ENCODE measurements at regions not wholly inside any gene's neighbourhood (a gene's known extent, or its start where the extent isn't known, plus 50 kb on each side); places are given as distances from the start of the nearest gene placed in this dataset.
"Not testable (repeated sequence)": the region's sequence is repeated elsewhere in the genome, so short reads cannot be mapped to it uniquely, and the experiment has no call there.

- Mint-ChIP-seq H3K9me3 (peaks cover 0 to 25% (median 8%) of the 10 kb centered on the region in 11 donors), H3K27me3 (peaks cover 0 to 12% (median 0%) of the 10 kb centered on the region in 5 donors)
- POLR2A ChIA-PET; H3K4me3 ChIP-seq (ENCODE audit: low read length); DNase-seq; H3K9me3 ChIP-seq (ENCODE audit: control insufficient read depth in 2 of 3, low read length in 3 of 3); H3K4me3 Mint-ChIP-seq; H3K36me3 Mint-ChIP-seq; ATAC-seq; H3K36me3 ChIP-seq (ENCODE audit: control insufficient read depth in 2 of 3, insufficient read depth in 3 of 3, low read length in 3 of 3); H3K27ac ChIP-seq (ENCODE audit: low read depth, low read length); intact Hi-C loops (cut with micrococcal nuclease); H3K27ac Mint-ChIP-seq; H3K27me3 ChIP-seq (ENCODE audit: control insufficient read depth in 2 of 2, insufficient read depth in 2 of 2, low read length in 2 of 2); H3K4me1 ChIP-seq (ENCODE audit: control insufficient read depth in 2 of 2, insufficient read depth in 2 of 2, low read length in 2 of 2); H3K4me1 Mint-ChIP-seq: not testable (repeated sequence)
- CTCF ChIA-PET, result interaction anchor here (0.6 kb wide), 1 partner anchor 13 kb away, joined by 3 read pairs; no protein-coding TSS in a partner anchor
Measured at GRCh38 chr13:48835326-48835725, 140.4 kb upstream of the FNDC3A start.

- Histone ChIP-seq H3K4me1 (ENCODE audit: control insufficient read depth in 2 of 2, insufficient read depth in 2 of 2, low read length in 2 of 2) (no peaks in the 10 kb centered on the region), H3K36me3 (ENCODE audit: control insufficient read depth in 2 of 3, insufficient read depth in 3 of 3, low read length in 3 of 3) (no peaks in the 10 kb centered on the region), H3K4me3 (ENCODE audit: low read length) (no peak overlapping the region), H3K9me3 (ENCODE audit: control insufficient read depth in 2 of 3, low read length in 3 of 3) (no peaks in the 10 kb centered on the region), H3K27me3 (ENCODE audit: control insufficient read depth in 2 of 2, insufficient read depth in 2 of 2, low read length in 2 of 2) (no peaks in the 10 kb centered on the region), H3K27ac (ENCODE audit: low read depth, low read length) (no peak overlapping the region)
- no peak overlapping the region for H3K27ac Mint-ChIP-seq
- intact Hi-C loops (cut with micrococcal nuclease), result no loop called here
- no peaks in the 10 kb centered on the region for H3K4me1 Mint-ChIP-seq
- ATAC-seq (no peak), DNase-seq (no peak)
- peaks cover 0 to 24% (median 4%) of the 10 kb centered on the region in 11 donors for H3K9me3 Mint-ChIP-seq
- ChIA-PET CTCF (no interaction called here), POLR2A (no interaction called here)
- peaks cover 0 to 4% (median 3%) of the 10 kb centered on the region in 5 donors for H3K36me3 Mint-ChIP-seq
- peaks cover 0 to 12% (median 0%) of the 10 kb centered on the region in 5 donors for H3K27me3 Mint-ChIP-seq
- no peak overlapping the region for H3K4me3 Mint-ChIP-seq
Measured at GRCh38 chr13:48838193-48838973, 137.3 kb upstream of the FNDC3A start.

GRCh38 chr13:48839171-48839570 lies 136.5 kb upstream of the FNDC3A start:
- H3K27me3 Mint-ChIP-seq, result peaks cover 0 to 12% (median 0%) of the 10 kb centered on the region in 5 donors
- no peaks in the 10 kb centered on the region for H3K4me1 Mint-ChIP-seq
- H3K27ac ChIP-seq (ENCODE audit: low read depth, low read length), result no peak overlapping the region
- H3K9me3 ChIP-seq (ENCODE audit: control insufficient read depth in 2 of 3, low read length in 3 of 3), result no peaks in the 10 kb centered on the region
- H3K4me3 Mint-ChIP-seq, result no peak overlapping the region
- POLR2A ChIA-PET, result no interaction called here
- peaks cover 0 to 18% (median 3%) of the 10 kb centered on the region in 11 donors for H3K9me3 Mint-ChIP-seq
- no peaks in the 10 kb centered on the region for H3K4me1 ChIP-seq (ENCODE audit: control insufficient read depth in 2 of 2, insufficient read depth in 2 of 2, low read length in 2 of 2)
- CTCF ChIA-PET, result no interaction called here
- H3K36me3 Mint-ChIP-seq, result peaks cover 0 to 4% (median 3%) of the 10 kb centered on the region in 5 donors
- intact Hi-C loops (cut with micrococcal nuclease), result no loop called here
- no peak overlapping the region for H3K4me3 ChIP-seq (ENCODE audit: low read length)
- H3K27me3 ChIP-seq (ENCODE audit: control insufficient read depth in 2 of 2, insufficient read depth in 2 of 2, low read length in 2 of 2), result no peaks in the 10 kb centered on the region
- H3K27ac Mint-ChIP-seq, result no peak overlapping the region
- H3K36me3 ChIP-seq (ENCODE audit: control insufficient read depth in 2 of 3, insufficient read depth in 3 of 3, low read length in 3 of 3), result no peaks in the 10 kb centered on the region
- no peak for ATAC-seq
- no peak for DNase-seq

GRCh38 chr13:48840366-48840765 lies 135.3 kb upstream of the FNDC3A start:
- POLR2A ChIA-PET, result no interaction called here
- peaks cover 0 to 4% (median 0%) of the 10 kb centered on the region in 5 donors for H3K36me3 Mint-ChIP-seq
- ATAC-seq, result no peak
- CTCF ChIA-PET, result no interaction called here
- Histone ChIP-seq H3K4me1 (ENCODE audit: control insufficient read depth in 2 of 2, insufficient read depth in 2 of 2, low read length in 2 of 2) (no peaks in the 10 kb centered on the region), H3K36me3 (ENCODE audit: control insufficient read depth in 2 of 3, insufficient read depth in 3 of 3, low read length in 3 of 3) (no peaks in the 10 kb centered on the region), H3K27ac (ENCODE audit: low read depth, low read length) (no peak overlapping the region), H3K9me3 (ENCODE audit: control insufficient read depth in 2 of 3, low read length in 3 of 3) (no peaks in the 10 kb centered on the region), H3K27me3 (ENCODE audit: control insufficient read depth in 2 of 2, insufficient read depth in 2 of 2, low read length in 2 of 2) (no peaks in the 10 kb centered on the region), H3K4me3 (ENCODE audit: low read length) (no peak overlapping the region)
- H3K27me3 Mint-ChIP-seq, result peaks cover 0 to 12% (median 0%) of the 10 kb centered on the region in 5 donors
- intact Hi-C loops (cut with micrococcal nuclease), result no loop called here
- DNase-seq, result no peak
- no peak overlapping the region for H3K4me3 Mint-ChIP-seq
- no peak overlapping the region for H3K27ac Mint-ChIP-seq
- H3K9me3 Mint-ChIP-seq, result peaks cover 0 to 8% (median 0%) of the 10 kb centered on the region in 11 donors
- H3K4me1 Mint-ChIP-seq, result no peaks in the 10 kb centered on the region

GRCh38 chr13:48842316-48842715 lies 133.4 kb upstream of the FNDC3A start:
- no peaks in the 10 kb centered on the region for H3K36me3 Mint-ChIP-seq
- no peak overlapping the region for H3K27ac Mint-ChIP-seq
- Histone ChIP-seq H3K36me3 (ENCODE audit: control insufficient read depth in 2 of 3, insufficient read depth in 3 of 3, low read length in 3 of 3) (no peaks in the 10 kb centered on the region), H3K27me3 (ENCODE audit: control insufficient read depth in 2 of 2, insufficient read depth in 2 of 2, low read length in 2 of 2) (no peaks in the 10 kb centered on the region), H3K4me3 (ENCODE audit: low read length) (no peak overlapping the region), H3K27ac (ENCODE audit: low read depth, low read length) (no peak overlapping the region), H3K4me1 (ENCODE audit: control insufficient read depth in 2 of 2, insufficient read depth in 2 of 2, low read length in 2 of 2) (no peaks in the 10 kb centered on the region), H3K9me3 (ENCODE audit: control insufficient read depth in 2 of 3, low read length in 3 of 3) (no peaks in the 10 kb centered on the region)
- H3K4me1 Mint-ChIP-seq, result no peaks in the 10 kb centered on the region
- CTCF ChIA-PET, result no interaction called here
- POLR2A ChIA-PET, result interaction anchor here (1.1 kb wide), 1 partner anchor 114 kb away, joined by 3 read pairs; no protein-coding TSS in a partner anchor
- H3K4me3 Mint-ChIP-seq, result no peak overlapping the region
- no peak for ATAC-seq
- intact Hi-C loops (cut with micrococcal nuclease), result no loop called here
- no peaks in the 10 kb centered on the region for H3K9me3 Mint-ChIP-seq
- DNase-seq, result no peak
- peaks cover 0 to 12% (median 0%) of the 10 kb centered on the region in 5 donors for H3K27me3 Mint-ChIP-seq

- CTCF ChIA-PET, result no interaction called here
- no peaks in the 10 kb centered on the region for H3K4me1 Mint-ChIP-seq
- POLR2A ChIA-PET, result no interaction called here
Measured at GRCh38 chr13:48843630-48844380, 131.9 kb upstream of the FNDC3A start.

More at GRCh38 chr13:48843630-48844380, 131.9 kb upstream of the FNDC3A start:
- no peak for ATAC-seq
- H3K27ac ChIP-seq (ENCODE audit: low read depth, low read length), result no peak overlapping the region
- H3K9me3 ChIP-seq (ENCODE audit: control insufficient read depth in 2 of 3, low read length in 3 of 3), result no peaks in the 10 kb centered on the region
- DNase-seq, result no peak
- Mint-ChIP-seq H3K9me3 (no peaks in the 10 kb centered on the region), H3K4me3 (no peak overlapping the region), H3K27ac (no peak overlapping the region), H3K27me3 (peaks cover 0 to 9% (median 0%) of the 10 kb centered on the region in 5 donors), H3K36me3 (no peaks in the 10 kb centered on the region)
- intact Hi-C loops (cut with micrococcal nuclease), result no loop called here
- no peak overlapping the region for H3K4me3 ChIP-seq (ENCODE audit: low read length)
- H3K4me1 ChIP-seq (ENCODE audit: control insufficient read depth in 2 of 2, insufficient read depth in 2 of 2, low read length in 2 of 2), result no peaks in the 10 kb centered on the region
- no peaks in the 10 kb centered on the region for H3K27me3 ChIP-seq (ENCODE audit: control insufficient read depth in 2 of 2, insufficient read depth in 2 of 2, low read length in 2 of 2)
- H3K36me3 ChIP-seq (ENCODE audit: control insufficient read depth in 2 of 3, insufficient read depth in 3 of 3, low read length in 3 of 3), result no peaks in the 10 kb centered on the region

All from naive thymus-derived CD4-positive, alpha-beta T cell (primary cell).